ENCODE measurements at regions not wholly inside any gene's neighbourhood (a gene's known extent, or its start where the extent isn't known, plus 50 kb on each side); places are given as distances from the start of the nearest gene placed in this dataset.

GRCh38 chr9:88807426-88807825 is 183.8 kb upstream of the S1PR3 start:
- DNase-seq (ENCODE audit: unreplicated experiment): no peak
- H3K27ac Mint-ChIP-seq (ENCODE audit: low read depth, unreplicated experiment): no peak overlapping the region
- intact Hi-C loops (cut with micrococcal nuclease): no loop called here
- no peaks in the 10 kb centered on the region for H3K27me3 Mint-ChIP-seq (ENCODE audit: insufficient read depth, unreplicated experiment)
- no peaks in the 10 kb centered on the region for H3K9me3 Mint-ChIP-seq (ENCODE audit: unreplicated experiment)
- peaks cover 32% of the 10 kb centered on the region for H3K4me1 Mint-ChIP-seq (ENCODE audit: insufficient read depth, unreplicated experiment)
- ChIA-PET CTCF (interaction anchor here (0.6 kb wide), 2 partner anchors 81 to 857 kb away, joined by 3 read pairs; no protein-coding TSS in a partner anchor), POLR2A (no interaction called here)
- no TSS peak for BruUV-seq (replicated peaks)
- H3K4me3 Mint-ChIP-seq (ENCODE audit: unreplicated experiment): no peak overlapping the region
- TF ChIP-seq CTCF (IDR thresholded peaks at IDR 0.05; ENCODE audit: unreplicated experiment): no peak
- peaks cover 16% of the 10 kb centered on the region for H3K36me3 Mint-ChIP-seq (ENCODE audit: insufficient read depth, unreplicated experiment)

GRCh38 chr9:88808019-88808656 is 183.1 kb upstream of the S1PR3 start:
- no peak overlapping the region for H3K4me3 Mint-ChIP-seq (ENCODE audit: unreplicated experiment)
- H3K36me3 Mint-ChIP-seq (ENCODE audit: insufficient read depth, unreplicated experiment): peaks cover 16% of the 10 kb centered on the region
- intact Hi-C loops (cut with micrococcal nuclease): no loop called here
- ChIA-PET CTCF (interaction anchor here (0.6 kb wide), 2 partner anchors 82 to 231 kb away, joined by 3 read pairs; no protein-coding TSS in a partner anchor), POLR2A (no interaction called here)
- TF ChIP-seq CTCF (IDR thresholded peaks at IDR 0.05; ENCODE audit: unreplicated experiment): no peak
- BruUV-seq (replicated peaks): no TSS peak
- DNase-seq (ENCODE audit: unreplicated experiment): peak; percentile 80
- H3K27me3 Mint-ChIP-seq (ENCODE audit: insufficient read depth, unreplicated experiment): no peaks in the 10 kb centered on the region
- peaks cover 30% of the 10 kb centered on the region for H3K4me1 Mint-ChIP-seq (ENCODE audit: insufficient read depth, unreplicated experiment)
- no peak overlapping the region for H3K27ac Mint-ChIP-seq (ENCODE audit: low read depth, unreplicated experiment)
- H3K9me3 Mint-ChIP-seq (ENCODE audit: unreplicated experiment): no peaks in the 10 kb centered on the region

- Mint-ChIP-seq H3K9me3 (ENCODE audit: unreplicated experiment) (no peaks in the 10 kb centered on the region), H3K36me3 (ENCODE audit: insufficient read depth, unreplicated experiment) (peaks cover 13% of the 10 kb centered on the region), H3K27me3 (ENCODE audit: insufficient read depth, unreplicated experiment) (no peaks in the 10 kb centered on the region), H3K4me1 (ENCODE audit: insufficient read depth, unreplicated experiment) (peaks cover 23% of the 10 kb centered on the region), H3K27ac (ENCODE audit: low read depth, unreplicated experiment) (peak overlapping the region; percentile 33), H3K4me3 (ENCODE audit: unreplicated experiment) (no peak overlapping the region)
- no peak for DNase-seq (ENCODE audit: unreplicated experiment)
- CTCF ChIA-PET: interaction anchor here (0.6 kb wide), 1 partner anchor 230 kb away, joined by 3 read pairs; no protein-coding TSS in a partner anchor
- POLR2A ChIA-PET: no interaction called here
- BruUV-seq (replicated peaks): no TSS peak
- intact Hi-C loops (cut with micrococcal nuclease): no loop called here
- no peak for TF ChIP-seq CTCF (IDR thresholded peaks at IDR 0.05; ENCODE audit: unreplicated experiment)
These were observed 182.4 kb upstream of the S1PR3 start for GRCh38 chr9:88808761-88809354.

GRCh38 chr9:88809355-88810161 is 181.7 kb upstream of the S1PR3 start:
- Mint-ChIP-seq H3K36me3 (ENCODE audit: insufficient read depth, unreplicated experiment) (peaks cover 6% of the 10 kb centered on the region), H3K9me3 (ENCODE audit: unreplicated experiment) (no peaks in the 10 kb centered on the region), H3K27ac (ENCODE audit: low read depth, unreplicated experiment) (peak overlapping the region; percentile 33), H3K4me1 (ENCODE audit: insufficient read depth, unreplicated experiment) (peaks cover 16% of the 10 kb centered on the region), H3K4me3 (ENCODE audit: unreplicated experiment) (no peak overlapping the region), H3K27me3 (ENCODE audit: insufficient read depth, unreplicated experiment) (no peaks in the 10 kb centered on the region)
- ChIA-PET CTCF (no interaction called here), POLR2A (no interaction called here)
- DNase-seq (ENCODE audit: unreplicated experiment): peak; percentile 83
- intact Hi-C loops (cut with micrococcal nuclease): no loop called here
- no peak for TF ChIP-seq CTCF (IDR thresholded peaks at IDR 0.05; ENCODE audit: unreplicated experiment)
- no TSS peak for BruUV-seq (replicated peaks)
